T-cell (primary cell): ENCODE measurements at regions not wholly inside any gene's neighbourhood (a gene's known extent, or its start where the extent isn't known, plus 50 kb on each side); places are given as distances from the start of the nearest gene placed in this dataset.

Source experiments
- ATAC-seq, 4 experiments: fragments of 200-7000 bp in 3 of 4; fragments of 150-1000 bp in 1 of 4; cut with Tn5 transposase; replicated peaks in 1 of 4; 1 replicate in 3 of 4; 2 replicates in 1 of 4; pipeline ENCODE4 v1.10.0; 2021; ENCODE audit warnings: moderate library complexity in 3 of 4, mild to moderate bottlenecking in 2 of 4, moderate number of reproducible peaks in 1 of 4
- CTCF ChIA-PET, 2 donors: fragments of 300-600 bp; sonication (Branson Sonifier 250); formaldehyde crosslinking; loops; one replicate each; lab custom pipeline; 2022; ENCODE audit warnings: antibody characterized with exemption in 2 of 2; lab: Charles Lee
- POLR2A ChIA-PET, 2 donors: fragments of 300-600 bp; sonication (Branson Sonifier 250); formaldehyde crosslinking; loops; one replicate each; lab custom pipeline; 2022; ENCODE audit warnings: antibody characterized with exemption in 2 of 2; lab: Charles Lee
- DNase-seq, 35 experiments: peaks; one replicate each; pipeline versions ENCODE4 v3.0.0 to v3.0.0-alpha.2; 2013 to 2023
- H3K27ac ChIP-seq: one replicate; pipeline ENCODE4 v1.5.1; 2013; ENCODE audit warnings: low read length
- H3K27me3 ChIP-seq, 2 experiments: replicated peaks in 1 of 2; 1 replicate in 1 of 2; 2 replicates in 1 of 2; pipeline versions ENCODE4 v1.6.1 to v1.7.0; 2013; ENCODE audit warnings: low read length in 1 of 2, mixed read lengths in 1 of 2; ENCODE audit not compliant: control insufficient read depth in 2 of 2, insufficient read depth in 2 of 2; ENCODE audit errors: extremely low read depth in 1 of 2
- H3K36me3 ChIP-seq, 2 donors: 1 replicate in 1 of 2; 2 replicates in 1 of 2; pipeline versions ENCODE4 v1.6.1 to v1.7.0; 2013; ENCODE audit warnings: low read length in 1 of 2; ENCODE audit not compliant: control insufficient read depth in 2 of 2, insufficient read depth in 1 of 2; ENCODE audit errors: extremely low read depth in 1 of 2
- H3K4me1 ChIP-seq, 2 experiments: 1 replicate in 1 of 2; 2 replicates in 1 of 2; pipeline versions ENCODE4 v1.6.1 to v1.7.0; 2013; ENCODE audit warnings: low read length in 2 of 2, mixed read lengths in 1 of 2; ENCODE audit not compliant: insufficient read depth in 2 of 2, control insufficient read depth in 1 of 2; ENCODE audit errors: extremely low read depth in 1 of 2
- H3K4me3 ChIP-seq, 2 donors: 1 replicate in 1 of 2; 2 replicates in 1 of 2; pipeline versions ENCODE4 v1.5.1 to v1.7.0; 2013; ENCODE audit warnings: mild to moderate bottlenecking in 2 of 2, low read length in 1 of 2, moderate library complexity in 1 of 2; ENCODE audit not compliant: control insufficient read depth in 1 of 2; ENCODE audit errors: extremely low read depth in 1 of 2
- H3K9me3 ChIP-seq: 2 replicates; pipeline ENCODE4 v1.7.0; 2013
- H3K27ac Mint-ChIP-seq, 2 donors: one replicate each; pipeline ENCODE4 v1.8.0; 2020 to 2021; ENCODE audit warnings: mild to moderate bottlenecking in 2 of 2, mixed read lengths in 2 of 2
- H3K27me3 Mint-ChIP-seq, 2 donors: one replicate each; pipeline ENCODE4 v1.8.0; 2021 to 2022; ENCODE audit warnings: mixed read lengths in 2 of 2
- H3K36me3 Mint-ChIP-seq: one replicate; pipeline ENCODE4 v1.8.0; 2021; ENCODE audit warnings: mixed read lengths
- H3K4me1 Mint-ChIP-seq, 3 donors: one replicate each; pipeline ENCODE4 v1.8.0; 2020 to 2022; ENCODE audit warnings: mixed read lengths in 3 of 3, mild to moderate bottlenecking in 1 of 3
- H3K4me3 Mint-ChIP-seq, 3 donors: one replicate each; pipeline ENCODE4 v1.8.0; 2020 to 2022; ENCODE audit warnings: mild to moderate bottlenecking in 3 of 3, mixed read lengths in 3 of 3, moderate library complexity in 3 of 3
- H3K9me3 Mint-ChIP-seq, 3 donors: one replicate each; pipeline ENCODE4 v1.8.0; 2020 to 2022; ENCODE audit warnings: mixed read lengths in 3 of 3
- WGBS: methylation state at CpG from one replicate; pipeline ENCODE4 v1.1.5; 2013; ENCODE audit warnings: missing lambda C conversion rate; ENCODE audit not compliant: insufficient coverage; 5-methylcytosine and 5-hydroxymethylcytosine counted together

DNA sequence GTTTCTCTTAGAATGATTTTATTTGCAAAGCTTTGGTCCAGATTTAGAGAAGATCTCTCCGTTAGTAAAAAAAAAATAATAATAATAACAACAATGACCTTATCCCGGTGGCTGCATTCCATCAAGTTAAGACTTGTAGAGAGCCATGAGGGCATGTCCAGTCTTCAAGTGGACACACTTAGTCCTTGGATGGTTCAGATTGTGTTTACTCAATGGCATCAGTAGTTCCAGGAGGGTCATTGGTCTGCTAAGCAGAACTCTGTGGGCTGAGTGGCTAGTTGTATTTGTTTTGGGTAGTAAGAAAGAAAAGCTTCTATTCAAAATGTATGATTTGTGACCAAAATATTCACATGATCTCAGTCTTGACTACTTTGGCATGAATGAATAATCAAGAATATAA, 116.3 kb upstream of the UBE2E2 start:
- no peak overlapping the region for H3K4me3 ChIP-seq

DNA sequence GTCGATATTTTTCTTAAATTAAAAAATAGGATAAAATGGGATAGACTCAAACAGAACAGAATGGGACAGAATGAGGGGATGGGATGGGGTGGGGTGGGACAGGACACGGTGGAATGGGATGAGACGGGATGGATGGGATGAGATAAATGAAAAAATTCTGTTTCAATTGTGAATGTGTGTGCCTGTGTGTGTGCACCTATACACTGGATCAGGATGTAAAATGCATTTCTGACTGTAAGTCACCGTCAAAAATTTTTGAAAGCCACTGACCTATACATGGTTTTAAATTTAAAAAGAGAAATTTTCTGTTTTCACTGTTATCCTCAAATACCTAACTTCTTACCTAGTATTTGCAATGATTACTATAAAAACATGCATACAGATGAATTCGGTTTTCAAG, 108.7 kb upstream of the UBE2E2 start:
- Mint-ChIP-seq H3K36me3 (no peaks in the 10 kb centered on the region), H3K9me3 (peaks cover 3 to 4% (median 3%) of the 10 kb centered on the region in 3 donors), H3K4me3 (no peak overlapping the region), H3K4me1 (no peaks in the 10 kb centered on the region), H3K27me3 (peaks cover 2 to 3% of the 10 kb centered on the region in 2 donors), H3K27ac (no peak overlapping the region)
- Histone ChIP-seq H3K4me1 (no peaks in the 10 kb centered on the region), H3K27ac (no peak overlapping the region), H3K27me3 (no peaks in the 10 kb centered on the region), H3K36me3 (no peaks in the 10 kb centered on the region), H3K9me3 (no peaks in the 10 kb centered on the region), H3K4me3 (no peak overlapping the region)
- ATAC-seq (no peak), DNase-seq (no peak)
- CTCF ChIA-PET, result no interaction called here
- POLR2A ChIA-PET, result no interaction called here
- WGBS, result 80% methylated on average over 1 of the region's 5 CpGs

More for the DNA sequence above, 116.3 kb upstream of the UBE2E2 start:
- ATAC-seq (no peak), DNase-seq (no peak)
- CTCF ChIA-PET, result no interaction called here
- POLR2A ChIA-PET, result no interaction called here
- Histone ChIP-seq H3K9me3 (no peaks in the 10 kb centered on the region), H3K27ac (no peak overlapping the region), H3K27me3 (no peaks in the 10 kb centered on the region), H3K4me1 (no peaks in the 10 kb centered on the region), H3K36me3 (no peaks in the 10 kb centered on the region)
- H3K4me1 Mint-ChIP-seq, result no peaks in the 10 kb centered on the region
- peaks cover 0 to under 1% (median 0%) of the 10 kb centered on the region in 3 donors for H3K9me3 Mint-ChIP-seq
- H3K4me3 Mint-ChIP-seq, result no peak overlapping the region
- H3K27me3 Mint-ChIP-seq, result no peaks in the 10 kb centered on the region
- no CpG with 5 or more reads among the region's 2 CpGs for WGBS
- H3K36me3 Mint-ChIP-seq, result no peaks in the 10 kb centered on the region
- no peak overlapping the region for H3K27ac Mint-ChIP-seq

DNA sequence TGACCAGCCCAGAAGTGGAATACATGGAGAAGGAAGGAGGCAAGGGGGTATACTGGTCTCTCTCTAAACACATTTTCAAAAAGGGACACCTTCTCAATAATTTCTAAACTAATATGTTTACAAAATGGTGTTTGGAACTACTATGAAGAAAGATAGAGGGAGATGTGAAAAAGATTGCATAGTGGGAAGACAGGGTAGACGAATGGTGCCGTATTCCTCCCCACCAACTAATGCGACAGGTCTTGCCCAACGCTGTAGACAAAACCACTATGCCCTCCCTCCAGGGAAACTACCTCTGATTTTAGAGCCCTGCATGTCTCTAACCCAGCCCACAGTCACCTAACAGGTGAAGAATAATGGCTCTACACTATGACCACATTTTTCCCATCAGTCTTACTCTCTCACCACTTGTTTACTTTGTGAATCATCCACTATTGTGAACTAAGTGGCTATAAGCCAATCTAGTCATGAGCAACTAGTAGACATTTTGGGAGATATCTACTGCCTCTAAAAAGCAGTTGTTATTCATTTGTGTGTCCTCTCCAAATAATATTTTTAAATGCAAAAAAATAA, 108.2 kb upstream of the UBE2E2 start:
- Histone ChIP-seq H3K9me3 (no peaks in the 10 kb centered on the region), H3K4me1 (no peaks in the 10 kb centered on the region), H3K27ac (no peak overlapping the region), H3K27me3 (no peaks in the 10 kb centered on the region), H3K4me3 (no peak overlapping the region), H3K36me3 (no peaks in the 10 kb centered on the region)
- ATAC-seq, result no peak
- H3K36me3 Mint-ChIP-seq, result no peaks in the 10 kb centered on the region
- no peaks in the 10 kb centered on the region for H3K4me1 Mint-ChIP-seq
- H3K4me3 Mint-ChIP-seq, result no peak overlapping the region
- 92% methylated on average over 2 of the region's 4 CpGs for WGBS
- peaks cover 3 to 4% (median 3%) of the 10 kb centered on the region in 3 donors for H3K9me3 Mint-ChIP-seq
- peaks cover 2 to 3% of the 10 kb centered on the region in 2 donors for H3K27me3 Mint-ChIP-seq
- DNase-seq, result no peak
- H3K27ac Mint-ChIP-seq, result no peak overlapping the region
- ChIA-PET CTCF (no interaction called here), POLR2A (no interaction called here)

DNA sequence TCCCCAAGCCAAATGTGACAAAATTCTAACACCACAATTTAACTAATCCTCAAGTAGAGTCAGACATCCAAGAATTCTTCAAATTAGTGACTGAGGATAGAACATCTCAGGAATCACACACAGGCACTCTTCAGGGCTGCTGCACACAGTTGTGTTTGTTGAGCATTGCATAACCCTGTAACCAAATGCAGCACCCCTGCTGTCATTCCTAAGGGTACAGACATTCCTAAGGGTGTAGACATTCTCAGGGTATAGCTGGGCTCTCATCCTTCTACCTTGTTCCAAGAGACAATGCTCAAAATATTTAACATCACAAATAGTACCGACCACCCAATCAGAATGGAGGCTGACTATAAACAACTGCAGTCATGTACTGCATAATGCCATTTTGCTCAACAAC, 107.1 kb upstream of the UBE2E2 start:
- Mint-ChIP-seq H3K27ac (no peak overlapping the region), H3K4me1 (no peaks in the 10 kb centered on the region), H3K9me3 (peaks cover 3 to 7% (median 4%) of the 10 kb centered on the region in 3 donors), H3K27me3 (peaks cover 2 to 3% of the 10 kb centered on the region in 2 donors), H3K36me3 (no peaks in the 10 kb centered on the region), H3K4me3 (no peak overlapping the region)
- 100% methylated on average over 1 of the region's 1 CpG for WGBS
- no peaks in the 10 kb centered on the region for H3K36me3 ChIP-seq
- H3K4me3 ChIP-seq, result no peak overlapping the region
- no peaks in the 10 kb centered on the region for H3K4me1 ChIP-seq
- no peaks in the 10 kb centered on the region for H3K27me3 ChIP-seq
- H3K9me3 ChIP-seq, result no peaks in the 10 kb centered on the region
- CTCF ChIA-PET, result no interaction called here
- DNase-seq (no peak), ATAC-seq (no peak)
- POLR2A ChIA-PET, result interaction anchor here in 1 of 2 donors (0.6 kb wide), 1 partner anchor 1393 kb away, joined by 3 read pairs; no protein-coding TSS in a partner anchor
- H3K27ac ChIP-seq, result no peak overlapping the region

DNA sequence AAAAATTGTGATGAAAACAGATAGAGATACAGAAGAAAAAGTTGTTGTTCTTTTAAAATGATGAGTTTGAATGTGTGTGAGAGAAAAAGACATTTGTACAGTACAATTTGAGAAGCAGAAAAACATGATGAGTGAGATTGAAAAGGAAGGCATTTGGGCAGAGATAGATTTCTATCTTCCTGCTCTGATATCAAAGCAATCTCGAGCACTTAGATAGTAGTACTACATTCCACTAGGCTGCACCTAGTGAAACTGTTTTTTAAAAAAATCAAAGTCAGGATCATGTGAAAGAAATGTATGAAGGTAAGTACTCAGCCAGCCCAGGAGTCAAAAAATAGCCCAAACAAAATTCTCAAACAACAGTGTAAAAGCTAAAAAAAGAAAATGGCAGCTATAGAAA, 104.1 kb upstream of the UBE2E2 start:
- POLR2A ChIA-PET, result no interaction called here
- ATAC-seq (no peak), DNase-seq (no peak)
- no peaks in the 10 kb centered on the region for H3K36me3 ChIP-seq
- no peak overlapping the region for H3K4me3 Mint-ChIP-seq
- H3K27me3 Mint-ChIP-seq, result peaks cover 2 to 3% of the 10 kb centered on the region in 2 donors
- H3K27me3 ChIP-seq, result no peaks in the 10 kb centered on the region
- no peaks in the 10 kb centered on the region for H3K9me3 ChIP-seq
- H3K4me1 Mint-ChIP-seq, result no peaks in the 10 kb centered on the region
- H3K36me3 Mint-ChIP-seq, result no peaks in the 10 kb centered on the region
- no peaks in the 10 kb centered on the region for H3K4me1 ChIP-seq
- H3K27ac ChIP-seq, result no peak overlapping the region
- CTCF ChIA-PET, result no interaction called here
- no peak overlapping the region for H3K4me3 ChIP-seq
- H3K27ac Mint-ChIP-seq, result no peak overlapping the region
- H3K9me3 Mint-ChIP-seq, result peaks cover 0 to 5% (median 4%) of the 10 kb centered on the region in 3 donors
- no CpG with 5 or more reads among the region's 1 CpG for WGBS

- Mint-ChIP-seq H3K36me3 (no peaks in the 10 kb centered on the region), H3K27me3 (peaks cover 0 to 3% of the 10 kb centered on the region in 2 donors), H3K4me1 (no peaks in the 10 kb centered on the region), H3K9me3 (peaks cover 0 to 5% (median 4%) of the 10 kb centered on the region in 3 donors), H3K27ac (no peak overlapping the region), H3K4me3 (no peak overlapping the region)
- H3K4me1 ChIP-seq, result no peaks in the 10 kb centered on the region
- DNase-seq (no peak), ATAC-seq (no peak)
- ChIA-PET POLR2A (no interaction called here), CTCF (no interaction called here)
- no peaks in the 10 kb centered on the region for H3K27me3 ChIP-seq
- H3K27ac ChIP-seq, result no peak overlapping the region
- no peak overlapping the region for H3K4me3 ChIP-seq
- no CpG with 5 or more reads among the region's 2 CpGs for WGBS
- H3K9me3 ChIP-seq, result no peaks in the 10 kb centered on the region
- no peaks in the 10 kb centered on the region for H3K36me3 ChIP-seq
Observed at GRCh38 chr3:23099677-23100076, 103.5 kb upstream of the UBE2E2 start.

DNA sequence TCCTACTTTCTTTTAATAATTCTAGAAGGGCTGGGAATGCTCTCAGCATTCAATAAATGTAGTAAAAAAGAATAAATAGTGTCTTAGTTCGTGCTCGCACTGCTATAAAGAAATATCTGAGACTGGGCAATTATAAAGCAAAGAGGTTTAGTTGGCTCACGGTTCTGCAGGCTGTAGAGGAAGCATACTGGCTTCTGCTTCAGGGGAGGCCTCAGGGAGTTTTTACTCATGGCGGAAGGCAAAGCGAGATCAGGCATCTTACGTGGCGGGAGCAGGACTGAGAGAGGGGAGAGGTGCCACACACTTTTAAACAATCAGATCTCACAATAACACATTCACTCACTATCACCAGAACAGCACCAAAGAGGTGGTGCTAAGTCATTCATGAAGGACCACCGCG, 103.0 kb upstream of the UBE2E2 start:
- ATAC-seq, result no peak
- no peaks in the 10 kb centered on the region for H3K4me1 Mint-ChIP-seq
- no peak overlapping the region for H3K4me3 Mint-ChIP-seq
- no peak overlapping the region for H3K27ac ChIP-seq
- no peak overlapping the region for H3K4me3 ChIP-seq
- no peaks in the 10 kb centered on the region for H3K27me3 ChIP-seq
- H3K4me1 ChIP-seq, result no peaks in the 10 kb centered on the region
- WGBS, result 88% methylated on average over 3 of the region's 9 CpGs
- ChIA-PET POLR2A (no interaction called here), CTCF (no interaction called here)
- H3K9me3 ChIP-seq, result no peaks in the 10 kb centered on the region
- H3K36me3 Mint-ChIP-seq, result no peaks in the 10 kb centered on the region
- no peak overlapping the region for H3K27ac Mint-ChIP-seq
- peaks cover 0 to 3% of the 10 kb centered on the region in 2 donors for H3K27me3 Mint-ChIP-seq
- no peaks in the 10 kb centered on the region for H3K36me3 ChIP-seq
- peaks cover 0 to 5% (median 4%) of the 10 kb centered on the region in 3 donors for H3K9me3 Mint-ChIP-seq
- DNase-seq, result no peak
